ENCODE measurements at regions not wholly inside any gene's neighbourhood (a gene's known extent, or its start where the extent isn't known, plus 50 kb on each side); places are given as distances from the start of the nearest gene placed in this dataset.

GRCh38 chr3:3729261-3729660 lies 70.0 kb upstream of the LRRN1 start:
- no peaks in the 10 kb centered on the region for H3K4me1 ChIP-seq
- no peak overlapping the region for H3K27ac ChIP-seq
- H3K36me3 ChIP-seq: no peaks in the 10 kb centered on the region
- no peaks in the 10 kb centered on the region for H3K27me3 ChIP-seq
- no peak overlapping the region for H3K4me3 ChIP-seq
- no peaks in the 10 kb centered on the region for H3K9me3 ChIP-seq
- TF ChIP-seq EP300 (IDR thresholded peaks at IDR 0.05; ENCODE audit: low read depth) (no peak), POLR2AphosphoS5 (IDR thresholded peaks at IDR 0.05) (no peak), CTCF (IDR thresholded peaks at IDR 0.05) (no peak), POLR2A (IDR thresholded peaks at IDR 0.05) (no peak)
- no peak for DNase-seq
- WGBS, 2 donors (ENCODE audit: low coverage in 1 of 2): 75 to 89% methylated on average over 4 of the region's 4 CpGs
- intact Hi-C loops (cut with DNase I; ENCODE audit: low total_unique reads) (no loop called here), in situ Hi-C loops (cut with MboI; ENCODE audit: low pct_ligation_motif_present in 1 of 4, low pct_unique_long_range_greater_than_20kb in 1 of 4, low sequenced_read_pairs in 3 of 4) (no loop called here)

- no peak for DNase-seq
- Histone ChIP-seq H3K27me3 (no peaks in the 10 kb centered on the region), H3K9me3 (no peaks in the 10 kb centered on the region), H3K27ac (no peak overlapping the region), H3K36me3 (no peaks in the 10 kb centered on the region), H3K4me1 (no peaks in the 10 kb centered on the region), H3K4me3 (no peak overlapping the region)
- TF ChIP-seq EP300 (IDR thresholded peaks at IDR 0.05; ENCODE audit: low read depth): no peak
- TF ChIP-seq POLR2A (IDR thresholded peaks at IDR 0.05): no peak
- TF ChIP-seq CTCF (IDR thresholded peaks at IDR 0.05): no peak
- no peak for TF ChIP-seq POLR2AphosphoS5 (IDR thresholded peaks at IDR 0.05)
- WGBS, 2 donors (ENCODE audit: low coverage in 1 of 2): 57 to 80% methylated on average over 3 to 5 of the region's 5 CpGs
- intact Hi-C loops (cut with DNase I; ENCODE audit: low total_unique reads) (no loop called here), in situ Hi-C loops (cut with MboI; ENCODE audit: low pct_ligation_motif_present in 1 of 4, low pct_unique_long_range_greater_than_20kb in 1 of 4, low sequenced_read_pairs in 3 of 4) (no loop called here)
Measured at GRCh38 chr3:3726549-3726948, 72.7 kb upstream of the LRRN1 start.

DNA sequence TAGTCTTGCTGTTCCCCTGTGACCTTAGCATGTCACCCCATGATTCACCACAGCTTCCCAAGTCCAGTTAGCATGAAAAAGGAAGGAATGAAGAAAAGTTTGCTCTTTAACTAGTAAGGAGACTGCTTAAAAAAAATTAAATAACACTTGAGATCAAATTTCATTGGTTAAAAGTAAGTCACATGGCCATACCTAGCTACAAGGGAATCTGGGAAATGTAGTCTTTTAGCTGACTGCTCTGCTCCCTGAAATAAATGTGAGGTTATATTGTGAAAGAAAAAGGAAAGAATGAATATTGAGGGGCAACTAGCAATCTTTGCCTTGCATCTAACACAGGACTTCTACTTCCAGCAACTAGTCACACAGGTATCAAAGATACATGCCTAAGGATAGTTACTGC lies 84.7 kb upstream of the LRRN1 start:
- in situ Hi-C loops (cut with MboI; ENCODE audit: low pct_ligation_motif_present in 1 of 4, low pct_unique_long_range_greater_than_20kb in 1 of 4, low sequenced_read_pairs in 3 of 4) (no loop called here), intact Hi-C loops (cut with DNase I; ENCODE audit: low total_unique reads) (no loop called here)
- H3K4me3 ChIP-seq: no peak overlapping the region
- TF ChIP-seq POLR2AphosphoS5 (IDR thresholded peaks at IDR 0.05) (no peak), EP300 (IDR thresholded peaks at IDR 0.05; ENCODE audit: low read depth) (no peak), POLR2A (IDR thresholded peaks at IDR 0.05) (no peak), CTCF (IDR thresholded peaks at IDR 0.05) (no peak)
- no peaks in the 10 kb centered on the region for H3K27me3 ChIP-seq
- no peaks in the 10 kb centered on the region for H3K36me3 ChIP-seq
- no peaks in the 10 kb centered on the region for H3K4me1 ChIP-seq
- no peaks in the 10 kb centered on the region for H3K9me3 ChIP-seq
- DNase-seq: no peak
- H3K27ac ChIP-seq: no peak overlapping the region

DNA sequence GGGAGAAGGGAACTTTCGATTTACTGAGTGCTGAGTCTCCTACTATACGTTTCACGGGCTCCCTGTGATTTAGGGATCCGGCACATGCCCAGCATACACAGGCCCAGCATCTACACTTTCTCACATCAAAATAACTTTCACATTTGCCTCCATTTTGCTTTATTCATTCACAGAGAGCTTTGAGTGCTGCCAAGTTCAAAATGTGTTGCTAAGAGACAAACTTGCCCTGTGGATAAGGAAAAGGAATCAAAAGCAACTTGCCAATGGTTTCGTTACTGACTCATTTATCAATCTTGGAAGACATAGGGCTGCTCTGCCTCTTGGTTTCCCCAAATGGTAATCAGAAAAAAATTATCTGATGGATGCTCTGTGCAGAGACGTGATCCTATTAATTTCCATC lies 86.3 kb upstream of the LRRN1 start:
- Histone ChIP-seq H3K36me3 (no peaks in the 10 kb centered on the region), H3K4me1 (no peaks in the 10 kb centered on the region), H3K27me3 (no peaks in the 10 kb centered on the region), H3K9me3 (no peaks in the 10 kb centered on the region), H3K27ac (no peak overlapping the region), H3K4me3 (no peak overlapping the region)
- no peak for TF ChIP-seq POLR2A (IDR thresholded peaks at IDR 0.05)
- TF ChIP-seq CTCF (IDR thresholded peaks at IDR 0.05): no peak
- no peak for TF ChIP-seq EP300 (IDR thresholded peaks at IDR 0.05; ENCODE audit: low read depth)
- TF ChIP-seq POLR2AphosphoS5 (IDR thresholded peaks at IDR 0.05): no peak
- intact Hi-C loops (cut with DNase I; ENCODE audit: low total_unique reads): no loop called here
- 85 to 90% methylated on average over 5 to 6 of the region's 6 CpGs for WGBS, 2 donors (ENCODE audit: low coverage in 1 of 2)
- in situ Hi-C loops (cut with MboI; ENCODE audit: low pct_ligation_motif_present in 1 of 4, low pct_unique_long_range_greater_than_20kb in 1 of 4, low sequenced_read_pairs in 3 of 4): no loop called here
- DNase-seq: no peak

Measured in transverse colon (tissue), 4 donors.